HUES64 (cell line): ENCODE measurements at regions not wholly inside any gene's neighbourhood (a gene's known extent, or its start where the extent isn't known, plus 50 kb on each side); places are given as distances from the start of the nearest gene placed in this dataset.
"Not testable (repeated sequence)": the region's sequence is repeated elsewhere in the genome, so short reads cannot be mapped to it uniquely, and the experiment has no call there.

Experiments
- H3K27ac ChIP-seq: 2 replicates; pipeline ENCODE4 v1.7.0; 2013; ENCODE audit warnings: low read depth, low read length, inconsistent platforms
- H3K27me3 ChIP-seq: 2 replicates; pipeline ENCODE4 v1.6.1; 2013; ENCODE audit warnings: mild to moderate bottlenecking, low read length; ENCODE audit not compliant: insufficient read depth
- H3K36me3 ChIP-seq: 2 replicates; pipeline ENCODE4 v1.6.1; 2013; ENCODE audit warnings: mild to moderate bottlenecking, low read length; ENCODE audit not compliant: insufficient read depth
- H3K4me1 ChIP-seq: 2 replicates; pipeline ENCODE4 v1.6.1; 2013; ENCODE audit warnings: mild to moderate bottlenecking, low read length, moderate library complexity; ENCODE audit not compliant: insufficient read depth
- H3K4me3 ChIP-seq: 2 replicates; pipeline ENCODE4 v1.5.1; 2013; ENCODE audit warnings: mild to moderate bottlenecking, low read length, moderate library complexity
- H3K9ac ChIP-seq: 2 replicates; pipeline ENCODE4 v1.6.1; 2013; ENCODE audit warnings: mild to moderate bottlenecking, low read depth, low read length
- H3K9me3 ChIP-seq: 2 replicates; pipeline ENCODE4 v1.6.1; 2013; ENCODE audit warnings: low read depth, low read length; ENCODE audit not compliant: insufficient read depth
- WGBS: fragments of 150-250, 120-280 bp; methylation state at CpG from one replicate; pipeline ENCODE4 v1.1.7; 2013; ENCODE audit warnings: missing lambda C conversion rate; 5-methylcytosine and 5-hydroxymethylcytosine counted together

GRCh38 chr1:193387406-193387805, 201.0 kb upstream of the B3GALT2 start:
- Histone ChIP-seq H3K9ac (no peak overlapping the region), H3K27me3 (no peaks in the 10 kb centered on the region)

GRCh38 chr1:193378451-193378850, 192.0 kb upstream of the B3GALT2 start:
- WGBS, result 100% methylated on average over 1 of the region's 2 CpGs
- H3K9me3 ChIP-seq, H3K27me3 ChIP-seq, H3K4me1 ChIP-seq, H3K9ac ChIP-seq, H3K27ac ChIP-seq, H3K36me3 ChIP-seq, H3K4me3 ChIP-seq: not testable (repeated sequence)

More at GRCh38 chr1:193387406-193387805, 201.0 kb upstream of the B3GALT2 start:
- Histone ChIP-seq H3K4me1 (no peaks in the 10 kb centered on the region), H3K9me3 (no peaks in the 10 kb centered on the region), H3K36me3 (no peaks in the 10 kb centered on the region), H3K27ac (no peak overlapping the region), H3K4me3 (no peak overlapping the region)

- H3K9ac ChIP-seq, result no peak overlapping the region
- no peaks in the 10 kb centered on the region for H3K27me3 ChIP-seq
- no peaks in the 10 kb centered on the region for H3K9me3 ChIP-seq
- whole genome bisulfite sequencing, result 94% methylated on average over 2 of the region's 2 CpGs
- no peak overlapping the region for H3K4me3 ChIP-seq
- no peak overlapping the region for H3K27ac ChIP-seq
- H3K36me3 ChIP-seq, result no peaks in the 10 kb centered on the region
- no peaks in the 10 kb centered on the region for H3K4me1 ChIP-seq
Measured at GRCh38 chr1:193377472-193377871, 191.1 kb upstream of the B3GALT2 start.

- Histone ChIP-seq H3K27ac (no peak overlapping the region), H3K36me3 (no peaks in the 10 kb centered on the region), H3K4me3 (no peak overlapping the region), H3K9ac (no peak overlapping the region), H3K27me3 (no peaks in the 10 kb centered on the region), H3K4me1 (no peaks in the 10 kb centered on the region), H3K9me3 (no peaks in the 10 kb centered on the region)
- WGBS, result 96% methylated on average over 2 of the region's 2 CpGs
Measured at GRCh38 chr1:193372553-193372952, 186.1 kb upstream of the B3GALT2 start.

- no peak overlapping the region for H3K9ac ChIP-seq
- no peaks in the 10 kb centered on the region for H3K9me3 ChIP-seq
- 84% methylated on average over 4 of the region's 5 CpGs for WGBS
- H3K4me1 ChIP-seq, result no peaks in the 10 kb centered on the region
- H3K4me3 ChIP-seq, result no peak overlapping the region
- H3K27me3 ChIP-seq, result no peaks in the 10 kb centered on the region
- no peak overlapping the region for H3K27ac ChIP-seq
- H3K36me3 ChIP-seq, result no peaks in the 10 kb centered on the region
Measured at GRCh38 chr1:193368302-193368701, 181.9 kb upstream of the B3GALT2 start.

- no peaks in the 10 kb centered on the region for H3K27me3 ChIP-seq
- H3K27ac ChIP-seq, result no peak overlapping the region
- no peak overlapping the region for H3K9ac ChIP-seq
- no peaks in the 10 kb centered on the region for H3K4me1 ChIP-seq
- H3K9me3 ChIP-seq, result no peaks in the 10 kb centered on the region
- H3K4me3 ChIP-seq, result no peak overlapping the region
- 93% methylated on average over 1 of the region's 1 CpG for WGBS
- no peaks in the 10 kb centered on the region for H3K36me3 ChIP-seq
Measured at GRCh38 chr1:193367863-193368262, 181.4 kb upstream of the B3GALT2 start.

- Histone ChIP-seq H3K36me3 (no peaks in the 10 kb centered on the region), H3K9me3 (no peaks in the 10 kb centered on the region), H3K27me3 (no peaks in the 10 kb centered on the region), H3K4me1 (no peaks in the 10 kb centered on the region), H3K4me3 (no peak overlapping the region), H3K9ac (no peak overlapping the region), H3K27ac (no peak overlapping the region)
- no CpG with 5 or more reads among the region's 1 CpG for WGBS
Measured at GRCh38 chr1:193366764-193367507, 180.5 kb upstream of the B3GALT2 start.

GRCh38 chr1:193365966-193366365, 179.6 kb upstream of the B3GALT2 start:
- WGBS, result 91% methylated on average over 2 of the region's 2 CpGs
- Histone ChIP-seq H3K9me3 (no peaks in the 10 kb centered on the region), H3K27me3 (no peaks in the 10 kb centered on the region), H3K36me3 (no peaks in the 10 kb centered on the region), H3K27ac (no peak overlapping the region), H3K4me1 (no peaks in the 10 kb centered on the region), H3K9ac (no peak overlapping the region), H3K4me3 (no peak overlapping the region)

- Histone ChIP-seq H3K27ac (no peak overlapping the region), H3K4me1 (no peaks in the 10 kb centered on the region), H3K36me3 (no peaks in the 10 kb centered on the region), H3K9ac (no peak overlapping the region), H3K4me3 (no peak overlapping the region), H3K9me3 (no peaks in the 10 kb centered on the region), H3K27me3 (no peaks in the 10 kb centered on the region)
- WGBS, result 96% methylated on average over 5 of the region's 5 CpGs
Measured at GRCh38 chr1:193359631-193360030, 173.2 kb upstream of the B3GALT2 start.

GRCh38 chr1:193358419-193358818, 172.0 kb upstream of the B3GALT2 start:
- H3K27me3 ChIP-seq, result no peaks in the 10 kb centered on the region
- no CpG with 5 or more reads among the region's 3 CpGs for WGBS
- H3K36me3 ChIP-seq, result no peaks in the 10 kb centered on the region
- H3K27ac ChIP-seq, result no peak overlapping the region
- H3K4me3 ChIP-seq, result no peak overlapping the region
- no peak overlapping the region for H3K9ac ChIP-seq
- H3K9me3 ChIP-seq, result no peaks in the 10 kb centered on the region
- no peaks in the 10 kb centered on the region for H3K4me1 ChIP-seq

- no peaks in the 10 kb centered on the region for H3K4me1 ChIP-seq
- no peak overlapping the region for H3K4me3 ChIP-seq
- no peaks in the 10 kb centered on the region for H3K27me3 ChIP-seq
- no peak overlapping the region for H3K9ac ChIP-seq
- H3K36me3 ChIP-seq, result no peaks in the 10 kb centered on the region
- H3K27ac ChIP-seq, result no peak overlapping the region
- 94% methylated on average over 4 of the region's 4 CpGs for WGBS
- H3K9me3 ChIP-seq, result no peaks in the 10 kb centered on the region
Measured at GRCh38 chr1:193356249-193356648, 169.8 kb upstream of the B3GALT2 start.

GRCh38 chr1:193355626-193356025, 169.2 kb upstream of the B3GALT2 start:
- Histone ChIP-seq H3K9me3 (no peaks in the 10 kb centered on the region), H3K27me3 (no peaks in the 10 kb centered on the region), H3K4me3 (no peak overlapping the region), H3K36me3 (no peaks in the 10 kb centered on the region), H3K9ac (no peak overlapping the region), H3K27ac (no peak overlapping the region), H3K4me1 (no peaks in the 10 kb centered on the region)
- WGBS, result 91% methylated on average over 1 of the region's 2 CpGs
